Renal cortical epithelial cell (primary cell): ENCODE measurements at regions not wholly inside any gene's neighbourhood (a gene's known extent, or its start where the extent isn't known, plus 50 kb on each side); places are given as distances from the start of the nearest gene placed in this dataset.

Experiments
- DNase-seq: peaks from one replicate; pipeline ENCODE4 v3.0.0-alpha.2; 2011; ENCODE audit warnings: low read depth

GRCh38 chr18:7415081-7415894 lies 151.8 kb upstream of the PTPRM start:
- no peak for DNase-seq

- DNase-seq, result peak; percentile 54
These were observed 149.4 kb upstream of the PTPRM start for GRCh38 chr18:7417727-7418126.

DNA sequence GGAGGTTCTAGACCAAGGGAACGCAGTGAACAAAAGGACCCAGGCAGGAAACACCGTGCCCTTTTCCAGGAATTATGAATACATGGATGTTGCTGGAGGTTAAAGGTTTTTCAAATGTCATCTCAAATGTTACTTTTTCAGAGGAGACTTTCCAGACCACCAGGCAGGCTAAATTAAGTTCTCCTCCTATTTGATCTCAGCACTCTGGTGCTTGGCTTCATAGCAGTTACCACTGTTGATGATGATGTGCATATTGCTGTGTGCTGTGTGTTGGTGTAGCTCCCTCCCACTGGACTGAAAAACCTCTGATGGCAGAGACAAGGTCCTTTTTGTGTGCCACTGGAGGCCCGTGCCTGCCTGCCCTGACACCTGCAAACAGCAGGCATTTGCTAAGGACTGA lies 137.3 kb upstream of the PTPRM start:
- no peak for DNase-seq

- DNase-seq, result no peak
These were observed 130.9 kb upstream of the PTPRM start for GRCh38 chr18:7436166-7436565.

DNA sequence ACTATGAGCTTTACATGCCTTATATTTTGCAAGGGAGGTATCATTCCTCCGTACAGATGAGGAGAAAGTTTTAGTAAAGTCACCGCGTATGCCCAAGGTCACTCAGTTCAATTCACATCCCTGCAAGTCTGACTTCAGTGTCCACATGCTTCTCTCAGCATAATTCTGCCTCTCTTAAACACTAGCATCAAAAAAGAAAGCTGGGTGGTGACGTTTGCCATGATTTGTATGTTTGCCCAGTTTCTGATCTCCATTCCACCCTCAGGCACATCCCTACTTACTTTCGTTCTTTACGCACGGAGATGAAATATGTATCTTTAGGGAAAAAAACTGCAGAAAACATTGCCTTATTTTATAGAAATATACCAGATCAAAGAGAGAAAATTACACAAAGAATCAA lies 129.2 kb upstream of the PTPRM start:
- DNase-seq, result no peak

- DNase-seq, result no peak
These were observed 128.5 kb upstream of the PTPRM start for GRCh38 chr18:7438646-7439045.

- DNase-seq, result peak; percentile 12
These were observed 119.6 kb upstream of the PTPRM start for GRCh38 chr18:7447318-7448028.

- DNase-seq, result peak; percentile 12
These were observed 114.8 kb upstream of the PTPRM start for GRCh38 chr18:7452331-7452730.

GRCh38 chr18:7454429-7454828 lies 112.7 kb upstream of the PTPRM start:
- no peak for DNase-seq

- DNase-seq, result no peak
These were observed 110.7 kb upstream of the PTPRM start for GRCh38 chr18:7456376-7456775.

GRCh38 chr18:7457262-7457661 lies 109.9 kb upstream of the PTPRM start:
- no peak for DNase-seq

- no peak for DNase-seq
These were observed 108.2 kb upstream of the PTPRM start for GRCh38 chr18:7458884-7459283.

DNA sequence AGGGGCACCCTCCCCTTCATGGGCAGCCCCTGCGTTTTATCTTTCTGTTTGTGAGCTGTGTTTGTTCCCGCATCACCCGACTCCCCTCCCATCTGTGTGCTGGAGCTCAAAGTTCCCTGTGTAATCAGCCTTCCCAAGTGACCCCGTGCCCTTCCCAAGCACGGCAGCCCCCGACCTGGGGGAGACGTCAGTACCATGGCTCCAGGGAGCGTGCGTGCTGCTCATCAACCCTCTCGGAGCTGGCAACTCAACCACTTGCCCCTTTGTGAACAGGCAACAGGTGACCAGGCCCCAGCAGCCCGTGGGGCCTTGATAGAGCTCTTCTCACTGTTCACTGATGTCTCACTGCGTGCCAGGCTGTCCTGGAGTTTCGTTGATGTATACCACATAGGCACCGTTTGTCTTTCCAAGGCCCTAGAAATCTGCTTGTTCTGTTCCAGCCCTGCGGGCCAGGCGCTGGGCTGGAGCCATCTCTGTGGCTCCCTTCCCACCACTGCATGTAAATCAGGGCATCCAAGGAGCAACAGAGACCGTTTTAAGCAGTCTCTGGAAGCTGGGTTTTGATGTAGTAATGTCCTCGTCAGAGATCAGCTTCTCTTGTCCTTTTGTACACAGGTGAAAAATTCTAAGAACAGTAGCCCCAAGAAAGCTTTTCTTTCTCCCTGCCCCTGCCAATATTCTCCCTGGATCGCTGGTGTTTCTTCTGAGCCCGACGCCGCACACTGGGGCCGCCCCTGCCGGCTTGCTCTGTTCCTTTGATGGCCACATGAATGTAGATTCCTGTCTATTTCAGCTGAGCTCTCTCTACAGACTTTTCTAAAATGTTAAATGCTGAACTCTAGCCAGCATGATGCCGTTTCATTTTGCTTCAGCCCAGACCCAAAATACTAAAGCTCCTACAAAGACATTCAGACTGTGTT lies 107.0 kb upstream of the PTPRM start:
- no peak for DNase-seq

GRCh38 chr18:7464245-7464966 lies 102.7 kb upstream of the PTPRM start:
- DNase-seq, result peak; percentile 66

GRCh38 chr18:7466190-7466589 lies 100.9 kb upstream of the PTPRM start:
- DNase-seq, result no peak

DNA sequence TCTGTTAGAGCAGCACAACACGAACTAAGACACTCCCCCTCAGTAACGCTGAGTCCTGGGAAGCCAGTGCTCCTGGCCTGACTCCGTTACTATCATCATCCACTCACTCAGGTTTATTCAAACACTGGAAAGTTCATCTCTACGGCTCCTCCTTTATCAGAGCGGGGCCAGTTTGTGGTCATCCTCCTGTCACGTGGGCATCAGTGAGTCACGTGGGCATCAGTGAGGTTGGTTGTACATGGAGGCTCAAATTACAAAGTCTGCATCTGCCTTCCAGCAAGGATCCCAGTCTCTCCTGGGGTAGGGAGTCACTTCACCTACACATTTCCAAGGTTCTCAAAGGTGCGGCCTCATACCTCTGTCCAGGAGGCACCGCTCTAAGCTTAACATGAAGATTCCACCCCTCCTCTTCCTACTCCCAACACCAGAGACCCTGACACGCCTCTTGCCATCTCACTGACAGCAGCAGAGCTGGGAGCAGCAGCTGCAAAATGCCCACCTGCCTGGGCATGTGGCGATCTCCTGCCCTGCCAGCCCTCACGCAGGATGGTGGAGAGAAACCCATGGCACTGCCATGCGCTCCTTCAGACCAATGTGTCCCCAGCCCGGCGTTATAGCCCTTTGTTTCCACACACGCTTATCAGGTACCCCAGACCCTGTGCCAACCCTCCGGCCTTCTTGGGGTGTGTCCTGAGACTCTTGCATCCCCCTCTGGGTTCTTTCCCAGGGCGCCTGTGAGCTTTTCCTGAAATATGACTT lies 99.2 kb upstream of the PTPRM start:
- peak; percentile 14 for DNase-seq

- DNase-seq, result no peak
These were observed 97.0 kb upstream of the PTPRM start for GRCh38 chr18:7470101-7470500.

GRCh38 chr18:7470503-7470902 lies 96.6 kb upstream of the PTPRM start:
- no peak for DNase-seq

DNA sequence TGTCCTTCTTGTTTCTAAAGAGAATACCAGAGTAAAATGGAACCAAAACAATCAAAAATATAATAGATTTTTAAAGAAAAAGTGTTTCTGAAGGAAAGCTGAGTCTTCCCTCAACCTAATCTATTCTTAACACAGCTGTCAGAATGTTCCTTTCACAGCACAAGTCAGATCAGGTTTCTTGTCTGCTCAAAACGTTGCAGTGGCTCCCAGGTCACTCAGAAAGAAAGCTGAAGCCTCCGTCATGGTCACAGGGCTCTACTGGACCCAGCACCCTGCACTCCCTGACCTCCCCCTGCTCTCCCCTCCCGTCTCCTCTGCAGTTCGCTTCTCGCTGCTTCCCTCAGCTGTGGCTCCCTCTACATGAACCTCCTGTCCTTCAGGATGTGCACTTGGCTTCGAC lies 90.7 kb upstream of the PTPRM start:
- DNase-seq, result no peak

DNA sequence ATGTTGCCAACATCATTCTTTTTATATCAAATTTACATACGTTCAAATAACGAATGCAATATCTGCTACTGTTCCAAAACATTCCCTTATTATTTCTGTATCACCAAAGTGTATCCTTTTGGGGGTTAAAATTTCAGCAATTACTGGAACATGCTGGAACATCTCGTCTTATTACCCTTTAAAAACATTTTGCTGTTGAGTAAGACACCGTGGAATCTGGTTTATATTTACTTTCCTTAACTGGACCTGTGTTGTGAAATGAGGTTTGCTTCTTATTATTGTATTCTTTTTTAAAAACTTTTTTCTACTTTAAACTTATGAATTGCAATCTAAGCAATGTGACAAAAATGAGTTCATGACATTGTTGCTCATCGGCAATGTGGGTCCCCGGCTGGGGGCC lies 87.4 kb upstream of the PTPRM start:
- DNase-seq, result peak; percentile 30

GRCh38 chr18:7480879-7481278 lies 86.2 kb upstream of the PTPRM start:
- no peak for DNase-seq
